ENCODE measurements at regions not wholly inside any gene's neighbourhood (a gene's known extent, or its start where the extent isn't known, plus 50 kb on each side); places are given as distances from the start of the nearest gene placed in this dataset.

- TF ChIP-seq ZNF747 (tag by site-specific recombination; IDR thresholded peaks at IDR 0.05) (no peak), ZNF544 (tag by site-specific recombination; IDR thresholded peaks at IDR 0.05) (no peak), CTCF (tag by site-specific recombination; IDR thresholded peaks at IDR 0.05) (no peak), REST (tag by site-specific recombination; IDR thresholded peaks at IDR 0.05) (no peak), REPIN1 (tag by site-specific recombination; IDR thresholded peaks at IDR 0.05; ENCODE audit: low read depth) (no peak), KLF16 (tag by site-specific recombination; IDR thresholded peaks at IDR 0.05) (no peak), OVOL3 (tag by site-specific recombination; IDR thresholded peaks at IDR 0.05) (no peak), PRDM2 (tag by site-specific recombination; IDR thresholded peaks at IDR 0.05; ENCODE audit: borderline replicate concordance) (no peak), ZNF274 (IDR thresholded peaks at IDR 0.05; ENCODE audit: low read length) (no peak), ZNF274 (tag by site-specific recombination; IDR thresholded peaks at IDR 0.05; ENCODE audit: borderline replicate concordance) (no peak), ZNF354C (tag by site-specific recombination; IDR thresholded peaks at IDR 0.05; ENCODE audit: borderline replicate concordance, low read depth) (no peak), ZNF398 (tag by site-specific recombination; IDR thresholded peaks at IDR 0.05) (no peak), ZNF324 (tag by site-specific recombination; IDR thresholded peaks at IDR 0.05) (no peak), PATZ1 (tag by site-specific recombination; IDR thresholded peaks at IDR 0.05) (no peak), BCL6B (tag by site-specific recombination; IDR thresholded peaks at IDR 0.05) (no peak)
Measured at GRCh38 chr4:133596459-133596858, 447.4 kb downstream of the PCDH10 start.
